Activated CD8-positive, alpha-beta T cell treated with anti-CD3 and anti-CD28 coated beads for 36 hours (primary cell): ENCODE measurements at regions not wholly inside any gene's neighbourhood (a gene's known extent, or its start where the extent isn't known, plus 50 kb on each side); places are given as distances from the start of the nearest gene placed in this dataset.

ENCODE experiments used
- ATAC-seq: fragments of 200-7000 bp; cut with Tn5 transposase; one replicate; pipeline ENCODE4 v1.10.0; 2021; ENCODE audit warnings: mild to moderate bottlenecking, moderate library complexity
- CTCF ChIA-PET: fragments of 350-600 bp; sonication (Branson Sonifier 250); formaldehyde crosslinking; loops from one replicate; lab custom pipeline; 2021; ENCODE audit warnings: antibody characterized with exemption; lab: Charles Lee
- POLR2A ChIA-PET: fragments of 350-600 bp; sonication (Branson Sonifier 250); formaldehyde crosslinking; loops from one replicate; lab custom pipeline; 2021; ENCODE audit warnings: antibody characterized with exemption; lab: Charles Lee
- DNase-seq: peaks from one replicate; pipeline ENCODE4 v3.0.0-alpha.2; 2020
- H3K27ac Mint-ChIP-seq: one replicate; pipeline ENCODE4 v1.8.0; 2021; ENCODE audit warnings: mild to moderate bottlenecking, mixed read lengths
- H3K27me3 Mint-ChIP-seq: one replicate; pipeline ENCODE4 v1.8.0; 2021; ENCODE audit warnings: mixed read lengths
- H3K36me3 Mint-ChIP-seq: one replicate; pipeline ENCODE4 v1.8.0; 2021; ENCODE audit warnings: low read depth, mixed read lengths
- H3K4me1 Mint-ChIP-seq: one replicate; pipeline ENCODE4 v1.8.0; 2021; ENCODE audit warnings: low read depth, mixed read lengths
- H3K4me3 Mint-ChIP-seq: one replicate; pipeline ENCODE4 v1.8.0; 2021; ENCODE audit warnings: mild to moderate bottlenecking, moderate library complexity, mixed read lengths
- H3K9me3 Mint-ChIP-seq: one replicate; pipeline ENCODE4 v1.8.0; 2021; ENCODE audit warnings: mixed read lengths
- intact Hi-C: fragments of 100-400 bp; cut with micrococcal nuclease; formaldehyde crosslinking; loops from one replicate; pipeline ENCODE4 v1.10.0; 2022
- TF ChIP-seq, protein P1 (sequence below): fragments of 200-600 bp; IDR thresholded peaks from one replicate; pipeline ENCODE4 v1.8.0; 2022; ENCODE audit warnings: antibody characterized with exemption, mild to moderate bottlenecking

DNA sequence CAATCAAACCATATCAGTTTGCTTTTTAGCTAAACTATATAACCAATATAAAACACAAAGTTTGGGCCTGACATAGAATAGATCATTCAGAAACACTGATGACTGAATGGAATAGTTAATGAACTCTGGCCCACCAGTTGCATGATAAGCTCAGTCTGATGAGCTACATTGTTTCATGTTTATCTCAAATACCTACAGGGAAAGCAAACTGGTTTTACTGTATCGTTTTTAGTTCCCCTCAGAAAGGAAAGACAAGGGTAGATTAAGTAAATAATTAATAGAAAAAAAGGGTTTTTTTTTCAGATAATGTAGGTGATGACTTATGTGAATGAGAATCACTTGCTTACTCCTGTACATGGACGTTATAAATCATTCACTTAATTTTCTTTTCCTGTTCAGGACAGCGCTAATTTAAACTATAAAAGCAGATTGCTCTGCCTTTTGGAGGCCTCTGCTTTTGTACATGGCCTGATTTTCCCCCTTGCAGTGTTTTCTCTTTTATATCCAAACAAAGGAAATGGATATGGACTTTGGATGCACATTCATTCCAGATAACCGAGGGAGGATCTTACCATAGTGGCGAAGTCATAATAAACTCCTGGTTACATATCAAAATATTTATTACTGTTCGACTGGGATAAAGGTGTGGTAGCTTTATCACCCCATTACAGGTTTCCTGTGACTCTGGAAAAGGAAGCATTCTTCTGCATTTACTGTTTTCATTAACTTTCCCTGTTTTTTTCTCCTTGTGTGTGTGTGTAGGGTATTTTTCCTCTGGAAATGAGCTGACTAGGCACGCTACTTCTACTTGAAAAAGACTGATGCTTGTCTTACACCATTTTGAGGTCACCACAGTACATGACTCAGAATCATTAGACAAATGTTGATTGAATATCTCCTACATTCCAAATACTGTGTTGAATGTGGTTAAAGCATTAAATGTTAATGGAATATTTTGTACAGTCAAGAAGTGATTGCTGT is 373.1 kb upstream of the HS3ST1 start:
- no peak for DNase-seq
- intact Hi-C loops: no loop called here
- Mint-ChIP-seq H3K27me3 (no peaks in the 10 kb centered on the region), H3K4me3 (no peak overlapping the region), H3K4me1 (no peaks in the 10 kb centered on the region), H3K27ac (no peak overlapping the region), H3K9me3 (no peaks in the 10 kb centered on the region), H3K36me3 (no peaks in the 10 kb centered on the region)
- POLR2A ChIA-PET: no interaction called here
- CTCF ChIA-PET: no interaction called here
- ATAC-seq: no peak
- TF ChIP-seq, protein P1, sequence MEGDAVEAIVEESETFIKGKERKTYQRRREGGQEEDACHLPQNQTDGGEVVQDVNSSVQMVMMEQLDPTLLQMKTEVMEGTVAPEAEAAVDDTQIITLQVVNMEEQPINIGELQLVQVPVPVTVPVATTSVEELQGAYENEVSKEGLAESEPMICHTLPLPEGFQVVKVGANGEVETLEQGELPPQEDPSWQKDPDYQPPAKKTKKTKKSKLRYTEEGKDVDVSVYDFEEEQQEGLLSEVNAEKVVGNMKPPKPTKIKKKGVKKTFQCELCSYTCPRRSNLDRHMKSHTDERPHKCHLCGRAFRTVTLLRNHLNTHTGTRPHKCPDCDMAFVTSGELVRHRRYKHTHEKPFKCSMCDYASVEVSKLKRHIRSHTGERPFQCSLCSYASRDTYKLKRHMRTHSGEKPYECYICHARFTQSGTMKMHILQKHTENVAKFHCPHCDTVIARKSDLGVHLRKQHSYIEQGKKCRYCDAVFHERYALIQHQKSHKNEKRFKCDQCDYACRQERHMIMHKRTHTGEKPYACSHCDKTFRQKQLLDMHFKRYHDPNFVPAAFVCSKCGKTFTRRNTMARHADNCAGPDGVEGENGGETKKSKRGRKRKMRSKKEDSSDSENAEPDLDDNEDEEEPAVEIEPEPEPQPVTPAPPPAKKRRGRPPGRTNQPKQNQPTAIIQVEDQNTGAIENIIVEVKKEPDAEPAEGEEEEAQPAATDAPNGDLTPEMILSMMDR: no peak

GRCh38 chr4:11799196-11799595 is 370.5 kb upstream of the HS3ST1 start:
- TF ChIP-seq, protein P1: no peak
- ATAC-seq (no peak), DNase-seq (no peak)
- intact Hi-C loops: no loop called here
- POLR2A ChIA-PET: interaction anchor here (0.6 kb wide), 1 partner anchor 308 kb away, joined by 6 read pairs; no protein-coding TSS in a partner anchor
- no peaks in the 10 kb centered on the region for H3K36me3 Mint-ChIP-seq
- H3K9me3 Mint-ChIP-seq: no peaks in the 10 kb centered on the region
- no peak overlapping the region for H3K27ac Mint-ChIP-seq
- CTCF ChIA-PET: no interaction called here
- H3K4me3 Mint-ChIP-seq: no peak overlapping the region
- H3K27me3 Mint-ChIP-seq: no peaks in the 10 kb centered on the region
- no peaks in the 10 kb centered on the region for H3K4me1 Mint-ChIP-seq

- ChIA-PET CTCF (no interaction called here), POLR2A (no interaction called here)
- no peaks in the 10 kb centered on the region for H3K27me3 Mint-ChIP-seq
- no peaks in the 10 kb centered on the region for H3K9me3 Mint-ChIP-seq
- no peak for DNase-seq
- H3K36me3 Mint-ChIP-seq: no peaks in the 10 kb centered on the region
- no peak overlapping the region for H3K27ac Mint-ChIP-seq
- TF ChIP-seq, protein P1: no peak
- no peaks in the 10 kb centered on the region for H3K4me1 Mint-ChIP-seq
- no peak for ATAC-seq
- intact Hi-C loops: no loop called here
- H3K4me3 Mint-ChIP-seq: no peak overlapping the region
Measured at GRCh38 chr4:11791797-11792196, 363.1 kb upstream of the HS3ST1 start.

- Mint-ChIP-seq H3K9me3 (no peaks in the 10 kb centered on the region), H3K27ac (no peak overlapping the region), H3K27me3 (no peaks in the 10 kb centered on the region), H3K4me1 (no peaks in the 10 kb centered on the region), H3K4me3 (no peak overlapping the region), H3K36me3 (no peaks in the 10 kb centered on the region)
- intact Hi-C loops: no loop called here
- TF ChIP-seq, protein P1: no peak
- POLR2A ChIA-PET: no interaction called here
- CTCF ChIA-PET: no interaction called here
- DNase-seq: no peak
- no peak for ATAC-seq
Measured at GRCh38 chr4:11790230-11790629, 361.5 kb upstream of the HS3ST1 start.

DNA sequence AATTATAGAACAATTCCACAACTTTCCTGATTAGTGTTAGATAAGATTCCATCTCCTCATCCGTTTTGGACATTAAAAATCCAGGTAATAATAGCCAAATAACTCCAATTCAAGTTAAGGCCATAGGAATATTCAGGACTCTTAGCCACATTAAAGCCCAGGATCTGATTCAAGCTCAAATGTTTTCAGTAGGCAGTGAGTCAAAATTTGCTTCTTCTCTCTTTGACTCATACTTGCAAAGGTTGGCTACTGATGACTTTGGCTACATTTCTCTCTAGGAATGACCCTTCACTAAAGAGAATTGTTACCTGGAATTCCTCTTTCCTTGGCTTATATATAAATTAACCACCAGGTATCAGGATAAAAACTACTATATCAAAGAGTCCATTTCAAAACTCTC is 354.9 kb upstream of the HS3ST1 start:
- no peaks in the 10 kb centered on the region for H3K4me1 Mint-ChIP-seq
- H3K9me3 Mint-ChIP-seq: no peaks in the 10 kb centered on the region
- DNase-seq: no peak
- H3K4me3 Mint-ChIP-seq: no peak overlapping the region
- POLR2A ChIA-PET: no interaction called here
- CTCF ChIA-PET: no interaction called here
- TF ChIP-seq, protein P1: no peak
- H3K27me3 Mint-ChIP-seq: peaks cover 2% of the 10 kb centered on the region
- intact Hi-C loops: no loop called here
- no peaks in the 10 kb centered on the region for H3K36me3 Mint-ChIP-seq
- no peak for ATAC-seq
- H3K27ac Mint-ChIP-seq: no peak overlapping the region
